GM11168 (cell line): ENCODE measurements at regions not wholly inside any gene's neighbourhood (a gene's known extent, or its start where the extent isn't known, plus 50 kb on each side); places are given as distances from the start of the nearest gene placed in this dataset.

Source experiments
- in situ Hi-C: fragments of 300-500 bp; cut with MboI; formaldehyde crosslinking; loops from one replicate; pipeline ENCODE4 v1.12.0; 2022; ENCODE audit warnings: low sequenced_read_pairs; ENCODE audit not compliant: unreplicated experiment

GRCh38 chr11:95589893-95590612, 199.5 kb downstream of the FAM76B start:
- in situ Hi-C loops = no loop called here

DNA sequence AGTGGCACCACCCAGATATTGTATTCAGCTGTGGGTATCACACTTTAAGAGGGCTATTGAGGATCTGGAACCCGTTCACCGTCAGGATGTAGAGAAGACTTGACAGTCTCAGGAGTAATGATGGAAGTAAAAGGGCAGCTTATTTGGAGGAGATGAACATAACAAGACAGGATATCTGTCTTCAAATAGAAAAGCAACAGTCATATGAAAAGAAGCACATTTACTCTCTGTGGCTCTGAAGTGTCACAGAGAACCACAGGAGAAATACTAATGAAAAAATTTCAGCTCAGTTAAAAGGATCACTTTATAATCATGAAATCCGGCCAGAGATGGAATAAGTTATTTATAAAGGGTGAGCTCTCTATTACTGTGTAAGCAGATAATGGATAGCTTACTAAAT, 200.8 kb downstream of the FAM76B start:
- in situ Hi-C loops = no loop called here

DNA sequence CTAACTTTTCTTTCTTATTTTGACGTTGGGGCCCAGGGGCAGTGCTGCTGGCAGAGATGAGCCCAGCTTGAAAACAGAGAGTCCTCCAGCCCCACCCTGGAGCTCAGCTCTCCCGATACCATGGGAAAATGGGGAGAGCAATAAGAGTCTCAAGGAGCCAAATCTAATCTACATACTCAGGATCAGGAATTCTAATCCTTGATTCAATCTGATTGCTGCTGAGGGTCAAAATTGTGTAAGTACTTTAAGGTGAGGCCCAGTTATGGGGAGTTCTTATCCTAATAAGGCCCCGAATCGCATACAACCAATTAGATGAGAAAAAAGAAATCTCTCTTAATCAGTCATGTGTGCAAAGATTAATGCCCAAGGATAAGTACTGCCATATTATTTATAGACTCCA, 202.9 kb downstream of the FAM76B start:
- in situ Hi-C loops = no loop called here

DNA sequence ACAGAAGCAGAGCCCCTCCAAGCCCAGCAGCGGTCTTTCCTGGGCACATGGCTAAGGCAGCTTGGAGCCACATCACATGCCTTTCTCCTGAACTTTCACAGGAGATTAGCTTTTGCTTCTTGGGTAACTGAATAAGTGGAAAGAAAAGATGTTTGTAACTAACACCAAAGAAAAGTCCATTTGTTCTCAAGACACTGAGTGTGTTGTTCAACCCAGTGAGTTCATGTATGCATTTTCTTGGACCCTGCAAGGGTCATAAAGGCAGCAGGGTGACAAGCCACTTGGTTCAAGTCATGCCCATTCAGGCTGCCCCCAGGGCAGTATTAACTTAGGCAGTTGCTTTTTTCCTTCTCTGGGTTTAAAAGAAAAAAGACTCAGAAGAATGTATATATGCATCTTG, 203.4 kb downstream of the FAM76B start:
- in situ Hi-C loops = no loop called here

- in situ Hi-C loops = no loop called here
Observed at GRCh38 chr11:95585752-95586077, 203.9 kb downstream of the FAM76B start.

GRCh38 chr11:95585069-95585751, 204.4 kb downstream of the FAM76B start:
- in situ Hi-C loops = no loop called here

- in situ Hi-C loops = no loop called here
Observed at GRCh38 chr11:95584589-95584988, 205.0 kb downstream of the FAM76B start.

DNA sequence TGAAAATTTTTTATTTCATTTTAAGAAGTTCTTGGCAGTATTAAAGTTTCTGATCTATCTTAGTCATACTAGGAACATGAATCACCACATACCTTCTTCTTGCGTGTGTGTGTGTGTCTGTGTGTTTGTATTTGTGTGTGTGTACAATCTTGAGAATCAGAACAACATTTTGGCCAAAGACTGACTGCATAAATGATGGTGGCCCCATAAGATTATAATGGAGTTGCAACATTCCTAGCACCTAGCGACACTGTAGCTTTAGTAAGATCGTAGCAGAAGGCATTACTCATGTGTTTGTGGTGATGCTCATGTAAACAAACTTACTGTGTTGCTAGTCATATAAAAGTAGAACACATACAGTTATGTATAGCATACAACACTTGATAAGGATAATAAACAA, 205.4 kb downstream of the FAM76B start:
- in situ Hi-C loops = no loop called here

GRCh38 chr11:95577716-95578460, 211.7 kb downstream of the FAM76B start:
- in situ Hi-C loops = loop anchor here (10.0 kb wide), 1 partner anchor 127 kb away; no protein-coding TSS in a partner anchor

DNA sequence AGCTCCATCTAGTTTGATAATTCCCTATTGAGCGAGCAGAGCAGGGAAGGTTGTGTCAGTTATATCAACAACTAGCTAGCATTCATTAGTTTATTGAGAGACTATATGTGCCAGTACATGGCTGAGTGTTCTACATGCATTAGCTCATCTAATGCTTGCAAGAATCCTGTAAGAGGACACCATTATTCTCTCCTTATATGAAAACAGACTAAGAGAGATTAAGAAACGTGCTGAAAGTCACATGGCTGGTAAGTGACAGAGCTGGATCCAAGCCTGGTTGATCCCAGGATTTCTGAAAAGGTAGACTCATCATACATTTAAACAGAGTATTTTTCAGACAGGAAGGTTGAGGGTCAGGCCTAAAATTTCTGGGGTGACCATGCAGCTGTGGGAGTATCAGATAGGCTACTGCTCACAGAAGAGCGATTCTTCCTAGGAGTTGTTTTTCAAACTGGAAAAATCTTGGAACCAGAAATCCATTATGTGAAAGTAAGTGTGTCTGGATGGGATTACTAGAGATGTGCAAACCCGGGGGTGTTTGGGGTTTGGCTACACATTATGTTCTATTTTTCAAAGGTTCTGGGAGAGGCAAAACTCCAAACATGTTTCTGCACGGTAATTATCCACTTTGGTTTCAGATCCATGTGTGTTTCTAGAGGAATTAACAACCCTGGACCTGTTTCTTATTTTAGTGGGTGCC, 213.3 kb downstream of the FAM76B start:
- in situ Hi-C loops = loop anchor here (10.0 kb wide), 1 partner anchor 129 kb away; no protein-coding TSS in a partner anchor

- in situ Hi-C loops = loop anchor here (10.0 kb wide), 1 partner anchor 129 kb away; no protein-coding TSS in a partner anchor
Observed at GRCh38 chr11:95575517-95575916, 214.1 kb downstream of the FAM76B start.

DNA sequence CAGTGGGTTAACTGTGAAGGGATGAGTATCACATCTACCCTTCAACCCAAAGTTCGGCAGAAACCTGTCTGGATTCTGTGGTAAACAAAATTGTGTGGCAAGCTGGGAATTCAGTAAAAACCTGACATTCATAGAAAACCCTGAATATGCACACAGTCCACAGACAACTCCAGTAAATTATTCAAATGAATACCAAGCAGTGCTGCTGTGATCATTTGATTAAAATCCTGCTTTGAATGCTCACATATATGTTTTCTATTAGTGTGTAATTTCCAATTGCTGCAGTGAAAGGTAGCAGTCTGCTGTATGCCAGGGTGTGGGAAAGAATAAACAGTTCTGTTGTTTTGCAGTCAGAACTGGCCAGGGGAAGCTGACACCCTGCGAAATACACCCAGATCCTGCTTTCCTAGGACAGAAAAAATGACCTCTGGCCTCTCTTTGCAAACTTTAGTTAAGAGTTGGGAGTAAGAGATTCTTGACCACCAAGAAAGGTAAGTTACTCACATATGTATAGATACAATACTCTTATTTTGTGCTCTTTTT, 217.8 kb downstream of the FAM76B start:
- in situ Hi-C loops = loop anchor here (10.0 kb wide), 1 partner anchor 133 kb away; no protein-coding TSS in a partner anchor

GRCh38 chr11:95570845-95571244, 218.7 kb downstream of the FAM76B start:
- in situ Hi-C loops = loop anchor here (10.0 kb wide), 1 partner anchor 134 kb away; no protein-coding TSS in a partner anchor

- in situ Hi-C loops = no loop called here
Observed at GRCh38 chr11:95569207-95569606, 220.4 kb downstream of the FAM76B start.

GRCh38 chr11:95568281-95568680, 221.3 kb downstream of the FAM76B start:
- in situ Hi-C loops = no loop called here

GRCh38 chr11:95567685-95568084, 221.9 kb downstream of the FAM76B start:
- in situ Hi-C loops = no loop called here

- in situ Hi-C loops = no loop called here
Observed at GRCh38 chr11:95566211-95566610, 223.4 kb downstream of the FAM76B start.

- in situ Hi-C loops = no loop called here
Observed at GRCh38 chr11:95565724-95566141, 223.8 kb downstream of the FAM76B start.

DNA sequence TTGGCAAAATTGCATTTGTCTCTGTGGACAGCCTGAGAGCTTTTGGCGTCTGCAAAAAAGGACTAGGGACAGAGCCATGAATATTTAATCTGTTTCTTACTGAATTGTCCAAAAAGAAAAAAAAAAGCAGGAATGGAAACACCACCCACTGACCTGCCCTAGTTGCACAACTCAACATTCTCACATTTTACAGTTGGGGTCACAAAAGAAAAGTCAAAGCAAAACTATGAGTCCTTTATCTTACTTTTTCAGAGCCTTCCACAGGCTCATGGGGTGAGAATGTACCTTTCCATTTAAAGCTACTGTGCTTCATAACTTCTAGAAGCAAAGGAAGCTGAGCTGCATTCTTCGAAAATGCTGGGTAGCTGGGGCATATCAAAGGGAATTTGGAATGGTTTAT, 225.7 kb downstream of the FAM76B start:
- in situ Hi-C loops = no loop called here

DNA sequence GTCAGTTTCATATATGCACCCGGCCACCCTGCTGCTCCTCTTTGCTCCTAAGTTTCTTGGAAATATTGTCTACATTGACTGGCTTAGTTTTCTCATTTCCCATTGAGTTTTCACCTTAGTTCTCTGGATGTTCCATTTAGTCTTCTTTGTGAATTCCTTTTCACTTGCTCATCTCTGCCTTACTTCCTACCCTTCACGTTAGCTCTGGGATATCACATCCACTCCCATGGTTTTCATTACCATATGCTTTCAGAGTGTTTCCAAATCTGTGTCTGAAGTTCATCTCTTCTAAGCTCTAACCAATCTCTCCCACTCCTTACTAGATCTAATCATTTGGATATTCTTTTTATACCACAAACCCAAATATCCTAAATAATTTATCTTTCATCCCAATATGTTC, 226.4 kb downstream of the FAM76B start:
- in situ Hi-C loops = no loop called here
